Neural progenitor cell (in vitro differentiated cells): ENCODE measurements at regions not wholly inside any gene's neighbourhood (a gene's known extent, or its start where the extent isn't known, plus 50 kb on each side); places are given as distances from the start of the nearest gene placed in this dataset.

ENCODE experiments used
- EZH2phosphoT487 ChIP-seq: fragments of 200-600 bp; sonication (generic); IDR thresholded peaks from 2 replicates; pipeline ENCODE4 v1.6.1; 2017; ENCODE audit warnings: antibody characterized with exemption
- TF ChIP-seq, protein P1 (sequence below): fragments of 200-600 bp; sonication (generic); IDR thresholded peaks from 2 replicates; pipeline ENCODE4 v1.5.1; 2017; ENCODE audit warnings: antibody characterized with exemption, mild to moderate bottlenecking

DNA sequence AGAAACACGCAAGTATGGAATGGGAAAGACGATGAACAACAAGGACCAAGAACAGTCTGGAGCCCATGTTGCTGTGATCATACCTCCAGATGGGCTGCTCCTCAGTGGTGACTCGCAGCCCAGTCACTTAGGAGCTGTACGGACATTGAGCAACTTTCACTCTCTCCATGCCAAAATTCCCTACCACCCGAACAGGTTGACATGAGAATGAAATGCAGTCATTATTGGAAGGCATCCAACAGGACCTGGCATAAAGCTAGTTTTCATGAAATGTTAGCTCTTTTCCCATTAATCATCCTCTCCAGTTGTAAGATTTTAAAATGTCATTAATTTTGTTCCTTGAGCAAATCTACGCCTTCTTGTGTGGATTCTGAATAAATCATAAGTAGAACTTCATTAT, 82.7 kb upstream of the GPM6B start:
- TF ChIP-seq, protein P1, sequence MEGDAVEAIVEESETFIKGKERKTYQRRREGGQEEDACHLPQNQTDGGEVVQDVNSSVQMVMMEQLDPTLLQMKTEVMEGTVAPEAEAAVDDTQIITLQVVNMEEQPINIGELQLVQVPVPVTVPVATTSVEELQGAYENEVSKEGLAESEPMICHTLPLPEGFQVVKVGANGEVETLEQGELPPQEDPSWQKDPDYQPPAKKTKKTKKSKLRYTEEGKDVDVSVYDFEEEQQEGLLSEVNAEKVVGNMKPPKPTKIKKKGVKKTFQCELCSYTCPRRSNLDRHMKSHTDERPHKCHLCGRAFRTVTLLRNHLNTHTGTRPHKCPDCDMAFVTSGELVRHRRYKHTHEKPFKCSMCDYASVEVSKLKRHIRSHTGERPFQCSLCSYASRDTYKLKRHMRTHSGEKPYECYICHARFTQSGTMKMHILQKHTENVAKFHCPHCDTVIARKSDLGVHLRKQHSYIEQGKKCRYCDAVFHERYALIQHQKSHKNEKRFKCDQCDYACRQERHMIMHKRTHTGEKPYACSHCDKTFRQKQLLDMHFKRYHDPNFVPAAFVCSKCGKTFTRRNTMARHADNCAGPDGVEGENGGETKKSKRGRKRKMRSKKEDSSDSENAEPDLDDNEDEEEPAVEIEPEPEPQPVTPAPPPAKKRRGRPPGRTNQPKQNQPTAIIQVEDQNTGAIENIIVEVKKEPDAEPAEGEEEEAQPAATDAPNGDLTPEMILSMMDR = no peak
- no peak for TF ChIP-seq EZH2phosphoT487
